Hepatocyte (in vitro differentiated cells): ENCODE measurements at regions not wholly inside any gene's neighbourhood (a gene's known extent, or its start where the extent isn't known, plus 50 kb on each side); places are given as distances from the start of the nearest gene placed in this dataset.

Source experiments
- DNase-seq: peaks from one replicate; pipeline ENCODE4 v3.0.0-alpha.2; 2016; ENCODE audit warnings: low spot score
- H2AFZ ChIP-seq: fragments of 200-600 bp; sonication (generic); 2 replicates; pipeline ENCODE4 v1.6.0; 2016; ENCODE audit warnings: antibody characterized with exemption, mild to moderate bottlenecking
- H3K27ac ChIP-seq: fragments of 200-600 bp; sonication (generic); 2 replicates; pipeline ENCODE4 v1.5.1; 2016; ENCODE audit warnings: mild to moderate bottlenecking
- H3K27me3 ChIP-seq: fragments of 200-600 bp; sonication (generic); 2 replicates; pipeline ENCODE4 v1.6.1; 2016
- H3K36me3 ChIP-seq: fragments of 200-600 bp; sonication (generic); replicated peaks from 2 replicates; pipeline ENCODE4 v1.5.1; 2016; ENCODE audit warnings: low read depth; ENCODE audit not compliant: insufficient read depth
- H3K4me1 ChIP-seq: fragments of 200-600 bp; sonication (generic); 2 replicates; pipeline ENCODE4 v1.5.1; 2016; ENCODE audit warnings: mild to moderate bottlenecking, moderate library complexity; ENCODE audit not compliant: insufficient read depth
- H3K4me2 ChIP-seq: fragments of 200-600 bp; sonication (generic); 2 replicates; pipeline ENCODE4 v1.6.0; 2016
- H3K4me3 ChIP-seq: fragments of 200-600 bp; sonication (generic); 2 replicates; pipeline ENCODE4 v1.5.1; 2016; ENCODE audit warnings: mild to moderate bottlenecking
- H3K79me2 ChIP-seq: fragments of 200-600 bp; sonication (generic); 2 replicates; pipeline ENCODE4 v1.6.0; 2017; ENCODE audit warnings: mild to moderate bottlenecking
- H3K9me2 ChIP-seq: fragments of 200-600 bp; sonication (generic); replicated peaks from 2 replicates; pipeline ENCODE4 v1.6.0; 2017; ENCODE audit warnings: mild to moderate bottlenecking; ENCODE audit not compliant: insufficient read depth
- H3K9me3 ChIP-seq: fragments of 200-600 bp; sonication (generic); 2 replicates; pipeline ENCODE4 v1.5.1; 2016; ENCODE audit warnings: low read depth, mild to moderate bottlenecking
- H4K20me1 ChIP-seq: fragments of 200-600 bp; sonication (generic); 2 replicates; pipeline ENCODE4 v1.6.0; 2016; ENCODE audit warnings: mild to moderate bottlenecking; ENCODE audit not compliant: insufficient read depth, poor library complexity, severe bottlenecking
- EZH2 ChIP-seq: fragments of 200-600 bp; sonication (generic); IDR thresholded peaks from 2 replicates; pipeline ENCODE4 v1.6.1; 2016; ENCODE audit warnings: antibody characterized with exemption, mild to moderate bottlenecking, borderline replicate concordance
- EZH2phosphoT487 ChIP-seq: fragments of 200-600 bp; sonication (generic); IDR thresholded peaks from one replicate; pipeline ENCODE4 v1.6.1; 2018; ENCODE audit warnings: antibody characterized with exemption, mild to moderate bottlenecking, low read depth, moderate library complexity; ENCODE audit not compliant: unreplicated experiment, severe bottlenecking
- WGBS: methylation state at CpG from one replicate; pipeline ENCODE4 v1.1.6; 2016; ENCODE audit warnings: low lambda C conversion rate; ENCODE audit errors: missing lambda C conversion rate; 5-methylcytosine and 5-hydroxymethylcytosine counted together
- TF ChIP-seq, protein P1 (sequence below): fragments of 200-600 bp; sonication (generic); IDR thresholded peaks from 2 replicates; pipeline ENCODE4 v1.5.1; 2016; ENCODE audit warnings: antibody characterized with exemption, mild to moderate bottlenecking; ENCODE audit not compliant: poor library complexity

DNA sequence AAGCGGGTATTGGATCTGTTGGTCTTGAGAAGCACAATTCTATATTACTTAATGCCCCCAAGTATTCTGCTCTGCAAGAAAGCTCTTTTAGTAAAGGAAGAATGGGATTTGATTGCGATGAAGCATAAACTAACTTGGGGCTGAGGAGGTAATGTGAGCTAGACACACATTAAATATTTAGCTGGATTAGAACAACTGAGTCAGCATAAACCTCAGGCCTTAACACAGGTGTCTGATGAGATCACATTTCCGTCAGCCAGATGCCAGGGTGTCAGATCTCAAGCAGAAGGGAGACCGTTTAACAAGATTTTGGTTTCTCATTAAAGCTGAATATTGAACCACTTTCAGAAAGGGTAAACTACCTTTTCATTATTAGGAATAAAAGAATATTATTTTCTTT is 94.5 kb downstream of the GYPC start:
- Histone ChIP-seq H3K9me3 (no peaks in the 10 kb centered on the region), H3K4me3 (no peak overlapping the region), H3K4me1 (no peaks in the 10 kb centered on the region), H4K20me1 (no peaks in the 10 kb centered on the region), H3K27ac (no peak overlapping the region), H2AFZ (no peak overlapping the region), H3K36me3 (no peaks in the 10 kb centered on the region), H3K9me2 (no peaks in the 10 kb centered on the region), H3K79me2 (no peaks in the 10 kb centered on the region), H3K4me2 (no peak overlapping the region), H3K27me3 (no peaks in the 10 kb centered on the region)
- no peak for DNase-seq
- TF ChIP-seq EZH2, result no peak
- TF ChIP-seq, protein P1, sequence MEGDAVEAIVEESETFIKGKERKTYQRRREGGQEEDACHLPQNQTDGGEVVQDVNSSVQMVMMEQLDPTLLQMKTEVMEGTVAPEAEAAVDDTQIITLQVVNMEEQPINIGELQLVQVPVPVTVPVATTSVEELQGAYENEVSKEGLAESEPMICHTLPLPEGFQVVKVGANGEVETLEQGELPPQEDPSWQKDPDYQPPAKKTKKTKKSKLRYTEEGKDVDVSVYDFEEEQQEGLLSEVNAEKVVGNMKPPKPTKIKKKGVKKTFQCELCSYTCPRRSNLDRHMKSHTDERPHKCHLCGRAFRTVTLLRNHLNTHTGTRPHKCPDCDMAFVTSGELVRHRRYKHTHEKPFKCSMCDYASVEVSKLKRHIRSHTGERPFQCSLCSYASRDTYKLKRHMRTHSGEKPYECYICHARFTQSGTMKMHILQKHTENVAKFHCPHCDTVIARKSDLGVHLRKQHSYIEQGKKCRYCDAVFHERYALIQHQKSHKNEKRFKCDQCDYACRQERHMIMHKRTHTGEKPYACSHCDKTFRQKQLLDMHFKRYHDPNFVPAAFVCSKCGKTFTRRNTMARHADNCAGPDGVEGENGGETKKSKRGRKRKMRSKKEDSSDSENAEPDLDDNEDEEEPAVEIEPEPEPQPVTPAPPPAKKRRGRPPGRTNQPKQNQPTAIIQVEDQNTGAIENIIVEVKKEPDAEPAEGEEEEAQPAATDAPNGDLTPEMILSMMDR, result no peak
- TF ChIP-seq EZH2phosphoT487, result no peak
- 81% methylated on average over 4 of the region's 4 CpGs for WGBS

GRCh38 chr2:126751477-126751876 is 95.5 kb downstream of the GYPC start:
- WGBS, result 89% methylated on average over 4 of the region's 4 CpGs

GRCh38 chr2:126752876-126753275 is 96.9 kb downstream of the GYPC start:
- TF ChIP-seq EZH2phosphoT487 (no peak), EZH2 (no peak)
- TF ChIP-seq, protein P1, result no peak
- Histone ChIP-seq H3K4me2 (no peak overlapping the region), H3K27ac (no peak overlapping the region), H3K36me3 (no peaks in the 10 kb centered on the region), H3K27me3 (peaks cover 4% of the 10 kb centered on the region), H3K4me1 (no peaks in the 10 kb centered on the region), H3K4me3 (no peak overlapping the region), H4K20me1 (no peaks in the 10 kb centered on the region), H3K79me2 (no peaks in the 10 kb centered on the region), H3K9me3 (no peaks in the 10 kb centered on the region), H2AFZ (no peak overlapping the region), H3K9me2 (no peaks in the 10 kb centered on the region)
- DNase-seq, result no peak
- WGBS, result 88% methylated on average over 4 of the region's 4 CpGs

More at GRCh38 chr2:126751477-126751876, 95.5 kb downstream of the GYPC start:
- H3K27me3 ChIP-seq, result peaks cover 2% of the 10 kb centered on the region
- H3K9me3 ChIP-seq, result no peaks in the 10 kb centered on the region
- H2AFZ ChIP-seq, result no peak overlapping the region
- H3K4me1 ChIP-seq, result no peaks in the 10 kb centered on the region
- no peak overlapping the region for H3K4me2 ChIP-seq
- H3K36me3 ChIP-seq, result no peaks in the 10 kb centered on the region
- H3K4me3 ChIP-seq, result no peak overlapping the region
- H3K9me2 ChIP-seq, result no peaks in the 10 kb centered on the region
- TF ChIP-seq, protein P1, result no peak
- TF ChIP-seq EZH2phosphoT487 (no peak), EZH2 (no peak)
- no peak for DNase-seq
- H3K27ac ChIP-seq, result no peak overlapping the region
- H4K20me1 ChIP-seq, result no peaks in the 10 kb centered on the region
- H3K79me2 ChIP-seq, result no peaks in the 10 kb centered on the region
